H1 (cell line): ENCODE measurements at regions not wholly inside any gene's neighbourhood (a gene's known extent, or its start where the extent isn't known, plus 50 kb on each side); places are given as distances from the start of the nearest gene placed in this dataset.

ENCODE experiments used
- CBX8 ChIP-seq: fragments of 300-800, 300-1000 bp; sonication (generic); IDR thresholded peaks from 2 replicates; pipeline ENCODE4 v1.7.1; 2016; ENCODE audit warnings: low read depth, low read length, borderline replicate concordance
- HDAC6 ChIP-seq: IDR thresholded peaks from one replicate; pipeline ENCODE4 v1.7.1; 2012; ENCODE audit warnings: low read depth, mild to moderate bottlenecking, inconsistent platforms, low read length, moderate library complexity
- NANOG ChIP-seq: IDR thresholded peaks from 2 replicates; pipeline ENCODE4 v1.6.1; 2011; ENCODE audit warnings: low read length, low read depth, mild to moderate bottlenecking, inconsistent platforms; ENCODE audit not compliant: insufficient read depth, poor library complexity, severe bottlenecking
- TF ChIP-seq, protein P1 (sequence below): IDR thresholded peaks from 2 replicates; pipeline ENCODE4 v1.6.1; 2012; ENCODE audit warnings: inconsistent platforms
- TF ChIP-seq, protein P2 (sequence below): IDR thresholded peaks from 2 replicates; pipeline ENCODE4 v1.6.1; 2011; ENCODE audit warnings: low read length, improper control_type of control experiment

DNA sequence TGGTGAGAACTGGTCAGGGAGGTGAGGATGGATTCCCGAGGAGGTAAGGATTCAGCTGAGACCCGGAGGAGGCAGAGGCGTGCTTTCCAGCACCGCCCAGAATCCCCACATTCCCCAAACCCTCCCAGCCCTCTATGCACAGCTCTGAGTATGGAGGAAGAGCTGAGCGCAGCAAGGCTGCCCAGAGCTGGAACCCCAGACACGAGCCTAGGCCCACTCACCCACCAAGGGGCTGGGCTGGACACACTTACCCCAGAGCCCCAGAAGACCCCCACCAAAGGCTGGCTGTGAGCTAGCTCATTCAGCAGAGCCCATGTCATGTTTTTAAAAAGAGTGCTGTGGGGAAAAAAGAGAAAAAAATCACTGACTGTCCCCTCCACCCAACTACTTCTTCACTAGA is 271.5 kb downstream of the XXYLT1 start (continued):
- TF ChIP-seq HDAC6 (no peak), NANOG (no peak), CBX8 (no peak)
- TF ChIP-seq, protein P1, sequence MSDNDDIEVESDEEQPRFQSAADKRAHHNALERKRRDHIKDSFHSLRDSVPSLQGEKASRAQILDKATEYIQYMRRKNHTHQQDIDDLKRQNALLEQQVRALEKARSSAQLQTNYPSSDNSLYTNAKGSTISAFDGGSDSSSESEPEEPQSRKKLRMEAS = no peak
- TF ChIP-seq, protein P2, sequence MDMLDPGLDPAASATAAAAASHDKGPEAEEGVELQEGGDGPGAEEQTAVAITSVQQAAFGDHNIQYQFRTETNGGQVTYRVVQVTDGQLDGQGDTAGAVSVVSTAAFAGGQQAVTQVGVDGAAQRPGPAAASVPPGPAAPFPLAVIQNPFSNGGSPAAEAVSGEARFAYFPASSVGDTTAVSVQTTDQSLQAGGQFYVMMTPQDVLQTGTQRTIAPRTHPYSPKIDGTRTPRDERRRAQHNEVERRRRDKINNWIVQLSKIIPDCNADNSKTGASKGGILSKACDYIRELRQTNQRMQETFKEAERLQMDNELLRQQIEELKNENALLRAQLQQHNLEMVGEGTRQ = no peak
